SH-SY5Y (cell line): ENCODE measurements at regions not wholly inside any gene's neighbourhood (a gene's known extent, or its start where the extent isn't known, plus 50 kb on each side); places are given as distances from the start of the nearest gene placed in this dataset.

Experiments used
- GATA2 ChIP-seq: IDR thresholded peaks from 2 replicates; pipeline ENCODE4 v1.6.1; 2011; ENCODE audit warnings: mild to moderate bottlenecking, low read depth, low read length
- GATA3 ChIP-seq: IDR thresholded peaks from 2 replicates; pipeline ENCODE4 v1.6.1; 2011; ENCODE audit warnings: low read depth, mild to moderate bottlenecking, low read length, moderate library complexity

- TF ChIP-seq GATA2 (no peak), GATA3 (no peak)
These were observed 121.7 kb downstream of the FAM204A start for GRCh38 chr10:118220346-118220850.
